GM13976 (cell line): ENCODE measurements at regions not wholly inside any gene's neighbourhood (a gene's known extent, or its start where the extent isn't known, plus 50 kb on each side); places are given as distances from the start of the nearest gene placed in this dataset.
"Not testable (repeated sequence)": the region's sequence is repeated elsewhere in the genome, so short reads cannot be mapped to it uniquely, and the experiment has no call there.

Source experiments
- DNase-seq: peaks from one replicate; pipeline ENCODE4 v3.0.0; 2012; ENCODE audit warnings: low spot score
- CTCF ChIP-seq: IDR thresholded peaks from 2 replicates; pipeline ENCODE4 v1.5.1; 2012; ENCODE audit warnings: borderline replicate concordance, mild to moderate bottlenecking; ENCODE audit not compliant: insufficient read depth; ENCODE audit errors: extremely low read depth, missing control alignments, control extremely low read depth
- in situ Hi-C: fragments of 300-500 bp; cut with MboI; formaldehyde crosslinking; loops from one replicate; pipeline ENCODE4 v1.12.0; 2022; ENCODE audit warnings: low sequenced_read_pairs, mixed read lengths, inconsistent platforms; ENCODE audit not compliant: unreplicated experiment

DNA sequence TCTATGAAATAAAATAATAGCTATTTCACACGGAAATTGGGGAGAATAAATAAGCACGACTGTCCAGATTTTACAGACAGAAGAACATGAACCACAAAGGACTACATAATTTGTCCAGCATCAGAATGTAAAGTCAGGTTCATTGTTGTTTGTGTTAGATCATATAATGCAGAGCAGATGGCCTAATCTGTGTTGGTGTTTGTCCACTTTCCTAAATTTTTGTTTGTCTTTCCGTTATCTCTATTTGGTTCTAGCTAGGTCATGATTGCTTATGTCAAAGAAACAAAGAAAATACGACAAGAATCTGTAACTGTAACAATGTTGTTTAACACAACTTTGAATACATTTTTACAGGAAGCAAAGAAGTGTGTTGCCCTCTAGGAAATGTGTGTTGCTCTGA lies 75.6 kb upstream of the ANKRD28 start:
- no peak for TF ChIP-seq CTCF
- DNase-seq: no peak
- in situ Hi-C loops: no loop called here

- in situ Hi-C loops: no loop called here
- no peak for TF ChIP-seq CTCF
- no peak for DNase-seq
These were observed 77.4 kb upstream of the ANKRD28 start for GRCh38 chr3:15875016-15875689.

GRCh38 chr3:15876669-15877068 lies 78.9 kb upstream of the ANKRD28 start:
- in situ Hi-C loops: no loop called here
- TF ChIP-seq CTCF: no peak
- DNase-seq: no peak

DNA sequence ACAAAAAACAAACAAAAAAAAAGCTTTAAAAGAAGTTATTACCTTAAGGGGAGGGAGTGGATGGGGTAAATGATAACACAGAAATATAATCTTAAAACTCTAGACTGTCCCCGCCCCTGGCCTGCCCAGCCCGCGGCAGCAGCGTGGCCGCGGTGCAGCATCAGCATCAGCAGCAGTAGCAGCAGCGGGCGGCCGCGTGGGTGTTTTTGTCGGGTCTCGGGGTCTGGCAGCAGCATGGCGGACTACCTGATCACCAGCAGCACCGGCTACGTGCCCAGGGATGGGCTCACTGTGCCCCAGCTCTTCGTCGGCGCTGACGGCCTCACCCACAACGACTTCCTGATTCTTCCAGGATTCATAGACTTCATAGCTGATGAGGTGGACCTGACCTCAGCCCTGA lies 80.0 kb upstream of the ANKRD28 start:
- no peak for TF ChIP-seq CTCF
- no peak for DNase-seq
- in situ Hi-C loops: no loop called here

GRCh38 chr3:15879787-15880186 lies 82.0 kb upstream of the ANKRD28 start:
- in situ Hi-C loops, DNase-seq: not testable (repeated sequence)

GRCh38 chr3:15882577-15882976 lies 84.8 kb upstream of the ANKRD28 start:
- in situ Hi-C loops: no loop called here

GRCh38 chr3:15884132-15884531 lies 86.4 kb upstream of the ANKRD28 start:
- in situ Hi-C loops: no loop called here
- no peak for DNase-seq

More at GRCh38 chr3:15882577-15882976, 84.8 kb upstream of the ANKRD28 start:
- no peak for TF ChIP-seq CTCF
- DNase-seq: no peak

More at GRCh38 chr3:15884132-15884531, 86.4 kb upstream of the ANKRD28 start:
- TF ChIP-seq CTCF: no peak
